ENCODE measurements at regions not wholly inside any gene's neighbourhood (a gene's known extent, or its start where the extent isn't known, plus 50 kb on each side); places are given as distances from the start of the nearest gene placed in this dataset.
"Not testable (repeated sequence)": the region's sequence is repeated elsewhere in the genome, so short reads cannot be mapped to it uniquely, and the experiment has no call there.

DNA sequence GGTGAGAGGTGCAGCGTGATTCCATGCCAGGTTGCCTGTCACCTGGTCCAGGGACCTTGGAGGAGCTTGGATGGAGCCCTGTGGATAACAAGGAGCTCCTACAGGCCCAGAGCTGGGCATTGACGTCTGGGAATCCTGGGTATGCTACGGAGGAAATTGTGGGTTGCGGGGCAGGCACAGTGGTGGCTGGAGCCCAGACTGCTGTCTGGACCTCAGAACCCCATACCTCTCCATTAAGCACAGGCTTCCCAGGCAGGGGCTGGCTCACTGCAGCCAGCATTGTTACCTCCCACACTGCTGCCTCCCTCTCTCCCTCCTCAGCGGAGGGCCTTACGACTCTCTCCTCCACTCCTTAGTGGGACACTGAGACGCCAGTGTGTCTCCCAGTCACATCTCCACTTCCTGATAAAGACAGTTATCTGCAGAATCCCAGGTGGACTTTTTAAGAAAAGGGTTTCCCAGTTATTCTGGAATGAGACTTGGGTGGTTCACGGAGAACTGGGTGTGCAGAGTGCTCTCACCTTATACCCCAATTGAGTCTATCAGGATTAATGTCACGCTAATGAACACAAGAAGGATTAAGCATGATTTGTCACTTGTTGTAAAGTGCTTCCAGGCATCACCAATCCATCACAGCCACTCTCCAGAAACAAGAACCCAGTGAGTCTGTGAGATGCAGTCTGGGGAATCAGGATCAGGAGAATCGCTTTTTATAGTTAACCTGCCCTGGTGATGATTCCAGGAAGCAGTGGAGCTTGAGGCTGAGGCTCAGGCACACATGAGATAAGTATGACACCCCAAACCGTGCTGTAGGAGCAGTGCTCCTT is 309.4 kb downstream of the RPS24 start:
- DNase-seq (ENCODE audit: low read depth): no peak

GRCh38 chr10:78344257-78344656 is 310.6 kb downstream of the RPS24 start:
- not testable (repeated sequence) for DNase-seq (ENCODE audit: low read depth)

DNA sequence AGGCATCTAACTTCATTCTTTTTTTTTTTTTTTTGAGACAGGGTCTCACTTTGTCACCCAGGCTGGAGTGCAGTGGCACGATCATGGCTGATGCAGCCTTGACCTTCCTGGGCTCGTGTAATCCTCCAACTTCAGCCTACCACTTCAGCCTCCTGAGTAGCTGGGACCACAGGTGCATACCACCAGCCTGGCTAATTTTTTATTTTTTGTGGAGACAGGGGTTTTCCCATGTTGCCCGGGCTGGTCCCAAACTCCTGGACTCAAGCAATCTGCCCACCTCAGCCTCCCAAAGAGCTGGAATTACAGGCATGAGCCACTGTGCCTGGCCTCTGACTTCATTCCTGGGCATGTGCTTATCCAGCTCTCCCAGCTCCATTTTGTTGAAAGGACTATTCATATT is 311.9 kb downstream of the RPS24 start:
- DNase-seq (ENCODE audit: low read depth): not testable (repeated sequence)

DNA sequence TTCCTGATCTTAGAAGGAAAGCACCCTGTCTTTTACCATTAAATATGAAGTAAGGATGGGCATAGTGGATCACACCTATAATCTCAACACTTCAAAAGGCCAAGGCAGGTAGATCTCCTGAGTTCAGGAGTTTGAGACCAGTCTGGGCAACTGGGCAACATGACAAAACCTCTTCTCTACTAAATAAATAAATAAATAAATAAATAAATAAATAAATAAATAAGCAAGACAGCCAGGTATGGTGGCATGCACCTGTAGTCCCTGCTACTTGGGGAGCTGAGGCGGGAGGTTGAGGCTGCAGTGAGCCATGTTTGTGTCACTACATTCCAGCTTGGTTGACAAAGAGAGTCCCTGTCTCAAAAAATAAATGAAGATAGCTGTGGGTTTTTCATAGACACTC is 313.1 kb downstream of the RPS24 start:
- DNase-seq (ENCODE audit: low read depth): no peak

DNA sequence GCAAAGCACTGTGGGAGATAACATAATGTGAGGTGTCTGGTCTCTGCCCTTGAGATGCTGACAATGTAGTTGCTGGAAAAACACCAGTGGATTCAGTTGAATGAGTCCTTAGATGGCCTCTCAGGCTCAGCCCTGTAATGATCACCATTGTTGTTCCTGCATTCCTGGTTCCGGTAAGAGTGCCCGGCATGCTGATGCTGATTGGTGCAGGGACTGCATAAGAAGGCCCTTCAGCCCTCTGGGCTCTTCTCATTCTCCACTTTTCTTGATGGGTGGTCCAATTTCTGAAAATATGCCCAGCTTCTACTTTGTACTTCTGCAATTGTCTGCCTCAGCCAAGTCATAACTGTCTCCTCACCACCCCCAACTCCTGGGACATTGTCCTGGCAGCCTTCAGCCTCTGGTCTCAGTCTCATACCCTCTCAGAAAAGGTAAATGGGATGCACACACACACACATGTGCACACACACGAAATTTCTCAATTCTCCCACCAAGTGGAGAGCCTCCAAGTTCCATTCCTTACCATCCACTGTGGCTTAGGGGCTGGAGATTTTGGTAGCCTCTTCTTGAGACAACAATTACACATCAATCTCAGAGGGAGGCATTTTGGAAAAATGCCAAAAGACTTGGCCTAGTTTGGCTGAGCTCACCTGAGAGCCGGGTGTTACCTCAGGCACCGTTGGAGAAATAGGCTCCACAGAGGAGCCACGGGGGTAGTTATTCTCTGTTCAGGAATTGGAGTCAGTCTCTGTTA is 314.9 kb downstream of the RPS24 start:
- no peak for DNase-seq (ENCODE audit: low read depth)

- DNase-seq (ENCODE audit: low read depth): no peak
Measured at GRCh38 chr10:78349165-78349516, 315.5 kb downstream of the RPS24 start.

GRCh38 chr10:78349911-78350663 is 316.4 kb downstream of the RPS24 start:
- no peak for DNase-seq (ENCODE audit: low read depth)

DNA sequence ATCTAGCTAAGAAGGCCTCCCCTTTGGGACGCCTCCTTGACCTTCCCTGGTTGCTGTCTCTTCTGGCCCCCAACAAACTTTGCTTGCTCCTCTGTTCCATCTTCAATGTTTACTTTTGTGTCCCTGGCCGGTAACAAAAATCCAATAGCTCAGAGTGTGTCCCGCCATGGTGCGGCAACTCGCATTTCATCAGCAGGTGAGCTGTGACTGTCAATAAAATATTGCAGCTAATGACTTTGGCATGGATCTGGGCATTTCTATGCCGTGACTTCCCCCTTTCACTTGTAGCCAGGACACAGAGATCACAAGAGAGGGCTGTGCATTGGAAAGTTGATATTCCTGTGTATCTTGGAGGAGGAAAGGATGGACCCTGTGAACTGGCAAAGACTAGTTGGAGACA is 317.6 kb downstream of the RPS24 start:
- no peak for DNase-seq (ENCODE audit: low read depth)

DNA sequence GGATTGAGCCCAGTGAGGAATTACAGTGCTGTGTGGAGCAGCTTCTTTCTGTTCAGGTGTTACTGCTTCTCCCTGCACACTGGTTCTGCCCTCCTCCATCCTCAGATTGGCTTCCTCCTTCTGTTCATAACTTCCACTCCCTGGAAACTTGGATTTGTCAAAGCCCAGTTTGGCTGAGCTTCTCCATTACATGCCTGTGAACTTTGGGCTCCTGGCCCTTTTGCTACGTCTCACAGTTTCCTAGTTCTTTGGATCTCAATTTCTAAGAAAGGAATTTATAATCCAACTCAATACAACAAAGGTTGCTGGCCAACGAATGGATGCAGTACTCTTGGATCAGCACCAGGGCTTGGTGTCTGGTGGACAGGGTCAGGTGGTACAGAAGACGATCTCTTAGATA is 318.1 kb downstream of the RPS24 start:
- no peak for DNase-seq (ENCODE audit: low read depth)

GRCh38 chr10:78353636-78354035 is 320.0 kb downstream of the RPS24 start:
- DNase-seq (ENCODE audit: low read depth): no peak

DNA sequence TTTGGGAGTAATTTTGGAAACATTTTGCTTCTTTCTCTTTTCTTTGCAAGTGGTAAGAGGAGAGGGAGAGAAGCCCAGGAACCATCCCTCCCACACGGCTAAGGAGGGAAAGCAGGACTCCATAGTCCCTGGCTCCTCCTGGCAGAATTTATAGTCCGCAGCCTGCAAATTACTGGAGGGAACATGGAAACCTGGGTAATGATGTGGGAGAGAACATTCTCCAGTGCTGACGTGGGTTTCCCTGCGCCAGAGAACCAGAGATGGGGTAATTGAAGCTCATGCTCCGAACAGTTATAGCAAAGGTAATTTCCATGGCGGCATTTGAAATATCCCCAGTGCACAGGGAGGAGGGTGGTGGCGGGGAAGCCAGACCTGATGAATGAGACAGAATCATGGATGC is 320.4 kb downstream of the RPS24 start:
- DNase-seq (ENCODE audit: low read depth): no peak

DNA sequence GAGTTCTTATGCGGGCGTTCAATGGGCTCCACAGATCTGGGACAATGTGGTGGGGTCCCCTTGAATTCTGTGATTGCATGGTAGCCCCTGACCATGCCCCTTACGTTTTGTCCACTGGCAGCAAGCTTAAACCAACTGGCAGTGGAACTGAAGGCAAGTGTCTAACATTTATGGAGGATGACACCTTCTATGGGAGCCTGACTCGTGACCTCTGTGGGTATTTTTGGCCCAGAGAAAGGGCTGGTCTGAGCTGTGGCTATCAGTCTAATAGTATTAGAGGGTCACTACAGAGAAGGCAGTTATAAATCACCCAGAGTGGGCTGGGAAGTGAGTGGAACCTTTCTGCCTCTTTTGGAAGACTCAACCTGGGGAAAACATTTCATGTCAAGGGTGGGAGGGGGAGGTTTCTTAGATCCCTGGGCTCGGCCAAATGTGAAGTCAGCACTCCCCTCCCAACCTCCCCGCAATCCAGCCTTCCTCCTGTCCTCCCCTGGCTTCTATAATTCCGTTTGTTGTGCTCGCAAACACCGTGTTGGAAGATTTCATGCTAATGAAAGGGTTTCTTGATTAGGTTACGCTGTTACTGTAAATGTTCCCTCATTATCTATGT is 322.7 kb downstream of the RPS24 start:
- no peak for DNase-seq (ENCODE audit: low read depth)

- no peak for DNase-seq (ENCODE audit: low read depth)
Measured at GRCh38 chr10:78357141-78358063, 323.7 kb downstream of the RPS24 start.

DNA sequence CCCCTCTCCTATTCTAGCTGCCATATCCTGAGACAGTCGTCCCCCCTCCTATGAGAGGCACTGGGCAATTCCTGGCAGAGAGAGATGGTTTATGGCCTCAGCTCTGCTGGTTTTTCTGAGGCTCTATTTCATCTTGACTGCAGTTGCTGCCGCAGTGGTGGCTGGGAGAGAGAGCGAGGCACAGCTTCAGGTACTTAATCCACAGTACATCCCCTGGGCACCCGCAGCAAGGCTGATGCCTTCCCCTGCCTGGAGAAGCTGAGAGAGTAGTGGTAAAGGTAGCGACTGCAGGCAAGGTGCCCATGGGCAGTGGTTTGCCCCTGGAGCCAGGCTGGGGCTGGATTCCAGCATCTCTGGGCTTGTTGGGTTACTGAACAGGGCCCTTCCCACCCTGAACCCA is 324.7 kb downstream of the RPS24 start:
- no peak for DNase-seq (ENCODE audit: low read depth)

- DNase-seq (ENCODE audit: low read depth): no peak
Measured at GRCh38 chr10:78358982-78359381, 325.3 kb downstream of the RPS24 start.

- no peak for DNase-seq (ENCODE audit: low read depth)
Measured at GRCh38 chr10:78359640-78360091, 326.0 kb downstream of the RPS24 start.

DNA sequence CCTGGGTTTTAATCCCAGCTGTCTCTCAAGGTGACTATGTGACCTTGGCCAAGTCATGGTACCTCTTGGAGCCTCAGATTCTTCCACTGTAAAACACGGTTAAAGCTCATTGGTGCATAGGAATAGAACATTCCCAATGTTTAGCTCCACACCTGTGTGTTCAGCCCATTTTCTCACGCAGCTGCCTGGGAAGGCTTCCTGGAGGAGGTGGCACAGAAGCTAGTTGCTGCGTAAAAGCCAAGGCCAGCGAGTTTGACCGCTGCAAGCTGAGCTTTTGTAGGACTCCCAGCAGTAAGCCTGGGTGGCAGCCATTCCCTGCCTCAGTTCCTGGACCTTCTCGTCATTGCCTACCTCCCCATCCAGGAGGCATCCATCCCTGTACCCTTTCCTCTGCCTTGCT is 326.6 kb downstream of the RPS24 start:
- no peak for DNase-seq (ENCODE audit: low read depth)

DNA sequence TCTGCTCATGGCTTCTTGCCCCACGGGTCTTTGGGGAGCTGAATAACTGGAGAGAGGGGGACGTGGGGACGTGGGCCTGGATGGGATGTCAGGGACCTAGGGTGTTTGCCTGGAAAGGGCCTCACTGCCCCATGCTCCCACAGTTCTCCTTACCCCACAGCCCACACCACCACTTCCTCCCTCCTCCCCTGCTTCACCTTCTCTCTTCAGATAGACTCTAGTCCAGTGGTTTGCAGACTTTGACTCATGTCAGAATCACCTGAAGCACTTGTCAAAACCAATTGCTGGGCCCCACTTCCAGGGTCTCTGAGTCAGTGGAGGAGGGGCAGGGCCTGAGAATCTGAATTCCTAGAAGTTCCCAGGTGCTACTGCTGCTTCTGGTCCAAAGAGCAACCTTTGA is 327.4 kb downstream of the RPS24 start:
- DNase-seq (ENCODE audit: low read depth): no peak

- no peak for DNase-seq (ENCODE audit: low read depth)
Measured at GRCh38 chr10:78362406-78363022, 328.9 kb downstream of the RPS24 start.

- no peak for DNase-seq (ENCODE audit: low read depth)
Measured at GRCh38 chr10:78363190-78363589, 329.5 kb downstream of the RPS24 start.

DNA sequence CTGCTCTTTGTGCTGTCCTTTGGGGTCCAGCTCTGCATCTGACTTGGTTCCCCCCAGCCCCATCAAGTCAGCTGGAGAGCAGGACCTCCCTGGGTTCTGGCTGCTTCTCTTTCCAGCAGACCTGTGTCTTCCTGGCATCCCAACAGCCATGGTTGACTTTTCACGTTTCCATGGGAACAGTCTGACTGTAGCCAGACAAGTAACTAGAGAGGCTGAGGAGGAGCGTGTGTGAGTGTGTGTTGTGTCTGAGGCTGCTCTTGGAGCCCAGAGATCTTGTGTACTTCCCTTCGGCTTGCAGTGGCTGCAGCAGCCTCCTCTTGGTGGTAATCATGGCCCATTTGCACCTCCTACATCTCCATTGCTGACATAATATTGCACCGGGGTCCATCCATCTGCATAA is 332.0 kb downstream of the RPS24 start:
- no peak for DNase-seq (ENCODE audit: low read depth)

Data from stimulated activated CD4-positive, alpha-beta T cell treated with anti-CD3 and anti-CD28 coated beads, Interleukin-2, amount 100 ng/mL, for 4 hours (primary cell).